H4 (cell line): ENCODE measurements at regions not wholly inside any gene's neighbourhood (a gene's known extent, or its start where the extent isn't known, plus 50 kb on each side); places are given as distances from the start of the nearest gene placed in this dataset.
"Not testable (repeated sequence)": the region's sequence is repeated elsewhere in the genome, so short reads cannot be mapped to it uniquely, and the experiment has no call there.

ENCODE experiments used
- DNase-seq: peaks from one replicate; pipeline ENCODE4 v3.0.0-alpha.2; 2015; ENCODE audit warnings: low spot score

GRCh38 chr7:79553811-79554555, 100.5 kb upstream of the MAGI2 start:
- no peak for DNase-seq

- no peak for DNase-seq
These were observed 99.0 kb upstream of the MAGI2 start for GRCh38 chr7:79552463-79552862.

- DNase-seq = no peak
These were observed 95.3 kb upstream of the MAGI2 start for GRCh38 chr7:79548727-79549126.

- no peak for DNase-seq
These were observed 93.7 kb upstream of the MAGI2 start for GRCh38 chr7:79547132-79547531.

- no peak for DNase-seq
These were observed 87.1 kb upstream of the MAGI2 start for GRCh38 chr7:79540592-79540991.

GRCh38 chr7:79534128-79534527, 80.7 kb upstream of the MAGI2 start:
- no peak for DNase-seq

- DNase-seq = no peak
These were observed 78.6 kb upstream of the MAGI2 start for GRCh38 chr7:79531905-79532664.

- DNase-seq = no peak
These were observed 77.6 kb upstream of the MAGI2 start for GRCh38 chr7:79531116-79531515.

- DNase-seq = no peak
These were observed 76.4 kb upstream of the MAGI2 start for GRCh38 chr7:79529881-79530235.

GRCh38 chr7:79529214-79529880, 75.9 kb upstream of the MAGI2 start:
- DNase-seq = no peak

- DNase-seq = no peak
These were observed 75.0 kb upstream of the MAGI2 start for GRCh38 chr7:79528421-79528820.

- DNase-seq = no peak
These were observed 70.6 kb upstream of the MAGI2 start for GRCh38 chr7:79524048-79524447.

GRCh38 chr7:79523436-79523835, 70.0 kb upstream of the MAGI2 start:
- DNase-seq = no peak

- DNase-seq = no peak
These were observed 67.1 kb upstream of the MAGI2 start for GRCh38 chr7:79520543-79520942.

GRCh38 chr7:79515358-79515757, 61.9 kb upstream of the MAGI2 start:
- no peak for DNase-seq

GRCh38 chr7:79513261-79513660, 59.8 kb upstream of the MAGI2 start:
- no peak for DNase-seq

GRCh38 chr7:79512261-79512660, 58.8 kb upstream of the MAGI2 start:
- DNase-seq = no peak

- not testable (repeated sequence) for DNase-seq
These were observed 57.6 kb upstream of the MAGI2 start for GRCh38 chr7:79511056-79511455.

- DNase-seq = no peak
These were observed 53.7 kb upstream of the MAGI2 start for GRCh38 chr7:79507131-79507530.

- DNase-seq = no peak
These were observed 53.0 kb upstream of the MAGI2 start for GRCh38 chr7:79506481-79506880.

- DNase-seq = peak; percentile 26
These were observed 51.3 kb upstream of the MAGI2 start for GRCh38 chr7:79504607-79505389.
